Glutamatergic neuron (in vitro differentiated cells): ENCODE measurements at regions not wholly inside any gene's neighbourhood (a gene's known extent, or its start where the extent isn't known, plus 50 kb on each side); places are given as distances from the start of the nearest gene placed in this dataset.

Source experiments
- DNase-seq: peaks from one replicate; pipeline ENCODE4 v3.0.0; 2022
- H3K27ac Mint-ChIP-seq: one replicate; pipeline ENCODE4 v1.8.0; 2020; ENCODE audit warnings: mild to moderate bottlenecking, mixed read lengths, inconsistent platforms; ENCODE audit not compliant: unreplicated experiment
- H3K27me3 Mint-ChIP-seq: one replicate; pipeline ENCODE4 v1.8.0; 2020; ENCODE audit warnings: mild to moderate bottlenecking, moderate library complexity, mixed read lengths, inconsistent platforms; ENCODE audit not compliant: unreplicated experiment
- H3K36me3 Mint-ChIP-seq: one replicate; pipeline ENCODE4 v1.8.0; 2020; ENCODE audit warnings: mild to moderate bottlenecking, mixed read lengths, inconsistent platforms; ENCODE audit not compliant: unreplicated experiment
- H3K4me1 Mint-ChIP-seq: one replicate; pipeline ENCODE4 v1.8.0; 2020; ENCODE audit warnings: mild to moderate bottlenecking, low read depth, mixed read lengths, inconsistent platforms; ENCODE audit not compliant: unreplicated experiment
- H3K4me3 Mint-ChIP-seq: one replicate; pipeline ENCODE4 v1.8.0; 2020; ENCODE audit warnings: mild to moderate bottlenecking, mixed read lengths, inconsistent platforms; ENCODE audit not compliant: unreplicated experiment
- H3K9me3 Mint-ChIP-seq: one replicate; pipeline ENCODE4 v1.8.0; 2020; ENCODE audit warnings: mild to moderate bottlenecking, moderate library complexity, mixed read lengths, inconsistent platforms; ENCODE audit not compliant: unreplicated experiment
- TF ChIP-seq, protein P1 (sequence below): fragments of 200-600 bp; sonication (generic); IDR thresholded peaks from one replicate; pipeline ENCODE4 v1.5.0; 2021; ENCODE audit not compliant: partially characterized antibody, unreplicated experiment

DNA sequence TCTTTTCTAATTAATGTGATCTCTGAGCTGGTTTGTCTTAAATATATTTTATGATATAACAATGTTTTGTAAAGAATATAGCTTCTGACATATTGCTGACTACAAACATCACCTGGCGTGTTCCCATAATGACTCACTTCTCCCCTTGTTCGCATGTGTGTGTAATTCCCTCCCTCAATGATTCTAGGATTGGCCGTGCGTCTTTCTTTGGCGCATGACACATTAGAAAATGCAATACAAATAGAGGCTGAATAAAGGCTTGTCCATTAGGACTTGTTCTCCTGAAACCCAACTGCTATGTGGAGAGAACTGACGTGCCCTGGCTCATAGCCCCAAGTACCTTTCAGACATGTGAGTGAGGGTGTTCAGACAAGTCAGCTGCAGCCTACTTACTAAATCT lies 159.7 kb upstream of the CDH20 start:
- no peaks in the 10 kb centered on the region for H3K4me1 Mint-ChIP-seq
- H3K36me3 Mint-ChIP-seq, result no peaks in the 10 kb centered on the region
- no peaks in the 10 kb centered on the region for H3K27me3 Mint-ChIP-seq
- DNase-seq, result no peak
- H3K27ac Mint-ChIP-seq, result no peak overlapping the region
- H3K4me3 Mint-ChIP-seq, result no peak overlapping the region
- TF ChIP-seq, protein P1, sequence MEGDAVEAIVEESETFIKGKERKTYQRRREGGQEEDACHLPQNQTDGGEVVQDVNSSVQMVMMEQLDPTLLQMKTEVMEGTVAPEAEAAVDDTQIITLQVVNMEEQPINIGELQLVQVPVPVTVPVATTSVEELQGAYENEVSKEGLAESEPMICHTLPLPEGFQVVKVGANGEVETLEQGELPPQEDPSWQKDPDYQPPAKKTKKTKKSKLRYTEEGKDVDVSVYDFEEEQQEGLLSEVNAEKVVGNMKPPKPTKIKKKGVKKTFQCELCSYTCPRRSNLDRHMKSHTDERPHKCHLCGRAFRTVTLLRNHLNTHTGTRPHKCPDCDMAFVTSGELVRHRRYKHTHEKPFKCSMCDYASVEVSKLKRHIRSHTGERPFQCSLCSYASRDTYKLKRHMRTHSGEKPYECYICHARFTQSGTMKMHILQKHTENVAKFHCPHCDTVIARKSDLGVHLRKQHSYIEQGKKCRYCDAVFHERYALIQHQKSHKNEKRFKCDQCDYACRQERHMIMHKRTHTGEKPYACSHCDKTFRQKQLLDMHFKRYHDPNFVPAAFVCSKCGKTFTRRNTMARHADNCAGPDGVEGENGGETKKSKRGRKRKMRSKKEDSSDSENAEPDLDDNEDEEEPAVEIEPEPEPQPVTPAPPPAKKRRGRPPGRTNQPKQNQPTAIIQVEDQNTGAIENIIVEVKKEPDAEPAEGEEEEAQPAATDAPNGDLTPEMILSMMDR, result no peak
- peaks cover 1% of the 10 kb centered on the region for H3K9me3 Mint-ChIP-seq

GRCh38 chr18:61183798-61184197 lies 149.4 kb upstream of the CDH20 start:
- TF ChIP-seq, protein P1, result no peak
- Mint-ChIP-seq H3K27me3 (no peaks in the 10 kb centered on the region), H3K9me3 (no peaks in the 10 kb centered on the region), H3K4me3 (no peak overlapping the region), H3K27ac (no peak overlapping the region), H3K4me1 (no peaks in the 10 kb centered on the region), H3K36me3 (no peaks in the 10 kb centered on the region)
- DNase-seq, result no peak

DNA sequence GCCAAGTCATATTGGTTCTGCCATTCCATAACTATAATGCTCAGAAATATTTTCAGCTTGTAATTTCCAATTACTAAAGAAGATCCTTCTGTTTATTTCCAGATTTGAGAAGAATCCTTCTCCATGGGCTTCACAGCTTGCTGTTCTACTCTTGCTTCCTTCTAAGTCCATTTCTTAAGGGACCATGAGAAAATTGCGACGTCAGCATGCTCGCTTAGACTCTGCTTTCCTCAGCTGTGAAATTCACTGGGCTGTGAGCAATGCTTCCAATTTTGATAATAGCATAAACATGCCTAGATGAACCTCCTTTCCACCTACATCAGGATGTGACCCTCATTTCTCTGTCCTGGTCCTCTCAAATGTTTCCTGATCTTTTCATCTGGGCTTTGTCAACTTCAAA lies 145.3 kb upstream of the CDH20 start:
- no peaks in the 10 kb centered on the region for H3K36me3 Mint-ChIP-seq
- TF ChIP-seq, protein P1, result no peak
- no peaks in the 10 kb centered on the region for H3K4me1 Mint-ChIP-seq
- no peak overlapping the region for H3K4me3 Mint-ChIP-seq
- H3K9me3 Mint-ChIP-seq, result no peaks in the 10 kb centered on the region
- no peaks in the 10 kb centered on the region for H3K27me3 Mint-ChIP-seq
- DNase-seq, result no peak
- no peak overlapping the region for H3K27ac Mint-ChIP-seq

GRCh38 chr18:61189376-61189775 lies 143.9 kb upstream of the CDH20 start:
- DNase-seq, result no peak
- H3K9me3 Mint-ChIP-seq, result no peaks in the 10 kb centered on the region
- no peaks in the 10 kb centered on the region for H3K4me1 Mint-ChIP-seq
- TF ChIP-seq, protein P1, result no peak
- no peaks in the 10 kb centered on the region for H3K27me3 Mint-ChIP-seq
- no peaks in the 10 kb centered on the region for H3K36me3 Mint-ChIP-seq
- H3K4me3 Mint-ChIP-seq, result no peak overlapping the region
- H3K27ac Mint-ChIP-seq, result no peak overlapping the region

DNA sequence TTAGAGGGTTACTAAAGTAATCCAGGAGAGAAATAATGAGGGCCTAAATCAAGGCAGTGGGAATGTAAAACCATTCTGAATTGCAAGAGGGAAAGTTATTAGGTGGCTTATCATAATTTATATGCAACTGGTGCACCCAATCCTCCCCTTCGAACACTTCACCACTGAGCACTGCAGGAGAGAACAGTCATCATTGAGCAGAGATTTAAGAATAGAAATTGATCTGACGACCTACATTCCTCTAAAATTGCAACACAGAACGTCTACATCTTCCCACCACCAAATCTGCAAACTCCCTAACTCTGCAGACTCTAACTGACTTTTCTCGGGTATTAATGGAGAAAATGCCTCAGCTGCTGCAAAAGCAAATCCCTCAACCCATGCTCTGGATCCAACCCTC lies 138.5 kb upstream of the CDH20 start:
- H3K4me3 Mint-ChIP-seq, result no peak overlapping the region
- TF ChIP-seq, protein P1, result no peak
- no peak for DNase-seq
- H3K9me3 Mint-ChIP-seq, result no peaks in the 10 kb centered on the region
- peaks cover 6% of the 10 kb centered on the region for H3K4me1 Mint-ChIP-seq
- H3K27me3 Mint-ChIP-seq, result no peaks in the 10 kb centered on the region
- H3K36me3 Mint-ChIP-seq, result no peaks in the 10 kb centered on the region
- H3K27ac Mint-ChIP-seq, result no peak overlapping the region
